NB4 (cell line): ENCODE measurements at regions not wholly inside any gene's neighbourhood (a gene's known extent, or its start where the extent isn't known, plus 50 kb on each side); places are given as distances from the start of the nearest gene placed in this dataset.

Experiments used
- DNase-seq: peaks from one replicate; pipeline ENCODE4 v3.0.0; 2010; ENCODE audit warnings: low read depth
- H3K4me3 ChIP-seq: one replicate; pipeline ENCODE4 v1.5.1; 2011; ENCODE audit warnings: mild to moderate bottlenecking, low read depth, low read length, moderate library complexity
- CTCF ChIP-seq: IDR thresholded peaks from one replicate; pipeline ENCODE4 v1.5.1; 2012; ENCODE audit warnings: low read depth, low read length
- MAX ChIP-seq: IDR thresholded peaks from 2 replicates; pipeline ENCODE4 v1.6.1; 2011; ENCODE audit warnings: low read depth, low read length
- MYC ChIP-seq: IDR thresholded peaks from 2 replicates; pipeline ENCODE4 v1.6.1; 2011; ENCODE audit warnings: low read depth, low read length
- POLR2A ChIP-seq: IDR thresholded peaks from 2 replicates; pipeline ENCODE4 v1.6.1; 2011; ENCODE audit warnings: mild to moderate bottlenecking; ENCODE audit not compliant: insufficient read length; ENCODE audit errors: extremely low read depth

- no peak overlapping the region for H3K4me3 ChIP-seq
- peak; percentile 47 for DNase-seq
- TF ChIP-seq MAX (no peak), MYC (no peak), POLR2A (no peak), CTCF (no peak)
These were observed 139.4 kb downstream of the PJA1 start for GRCh38 chrX:69025802-69026301.

- TF ChIP-seq MAX (no peak), CTCF (no peak), MYC (no peak), POLR2A (no peak)
- DNase-seq: no peak
- no peak overlapping the region for H3K4me3 ChIP-seq
These were observed 140.3 kb downstream of the PJA1 start for GRCh38 chrX:69024931-69025330.

- H3K4me3 ChIP-seq: no peak overlapping the region
- no peak for TF ChIP-seq MAX
- TF ChIP-seq POLR2A: no peak
- no peak for DNase-seq
These were observed 141.0 kb downstream of the PJA1 start for GRCh38 chrX:69024161-69024736.

- no peak overlapping the region for H3K4me3 ChIP-seq
- no peak for DNase-seq
- TF ChIP-seq POLR2A (no peak), CTCF (no peak), MAX (no peak), MYC (no peak)
These were observed 142.8 kb downstream of the PJA1 start for GRCh38 chrX:69022430-69022829.

- peak; percentile 83 for DNase-seq
- no peak for TF ChIP-seq POLR2A
- TF ChIP-seq MAX: peak; percentile 30; the same call in 1 of the 2 replicates
- no peak for TF ChIP-seq MYC
- TF ChIP-seq CTCF: no peak
- H3K4me3 ChIP-seq: no peak overlapping the region
These were observed 143.9 kb downstream of the PJA1 start for GRCh38 chrX:69021141-69021960.

GRCh38 chrX:69020316-69020715, 144.9 kb downstream of the PJA1 start:
- no peak for TF ChIP-seq CTCF
- TF ChIP-seq POLR2A: no peak
- TF ChIP-seq MYC: no peak
- TF ChIP-seq MAX: no peak
- DNase-seq: no peak

More at GRCh38 chrX:69020316-69020715, 144.9 kb downstream of the PJA1 start:
- no peak overlapping the region for H3K4me3 ChIP-seq
